RWPE1 (cell line): ENCODE measurements at regions not wholly inside any gene's neighbourhood (a gene's known extent, or its start where the extent isn't known, plus 50 kb on each side); places are given as distances from the start of the nearest gene placed in this dataset.
A peak's percentile ranks its signal among the peaks of the same experiment; 100 is the strongest.

Source experiments
- CTCF ChIA-PET: fragments of 350-600 bp; sonication (Branson Sonifier 250); formaldehyde crosslinking; extraction: SDS; loops from one replicate; lab custom pipeline; 2021; lab: Yijun Ruan, JAX
- POLR2A ChIA-PET: fragments of 400-600 bp; formaldehyde crosslinking; extraction: SDS; loops from one replicate; lab custom pipeline; 2020; ENCODE audit warnings: antibody characterized with exemption; ENCODE audit not compliant: low non-redundant PET; lab: Yijun Ruan, JAX
- DNase-seq: peaks from one replicate; pipeline ENCODE4 v3.0.0; 2012; ENCODE audit warnings: low spot score
- H3K27ac ChIP-seq: fragments of 450-650 bp; 2 replicates; pipeline ENCODE4 v1.5.1; 2017
- CTCF ChIP-seq: fragments of 450-650 bp; conservative IDR thresholded peaks from 2 replicates; pipeline ENCODE4 v1.5.1; 2017; ENCODE audit warnings: low read depth, mild to moderate bottlenecking

DNA sequence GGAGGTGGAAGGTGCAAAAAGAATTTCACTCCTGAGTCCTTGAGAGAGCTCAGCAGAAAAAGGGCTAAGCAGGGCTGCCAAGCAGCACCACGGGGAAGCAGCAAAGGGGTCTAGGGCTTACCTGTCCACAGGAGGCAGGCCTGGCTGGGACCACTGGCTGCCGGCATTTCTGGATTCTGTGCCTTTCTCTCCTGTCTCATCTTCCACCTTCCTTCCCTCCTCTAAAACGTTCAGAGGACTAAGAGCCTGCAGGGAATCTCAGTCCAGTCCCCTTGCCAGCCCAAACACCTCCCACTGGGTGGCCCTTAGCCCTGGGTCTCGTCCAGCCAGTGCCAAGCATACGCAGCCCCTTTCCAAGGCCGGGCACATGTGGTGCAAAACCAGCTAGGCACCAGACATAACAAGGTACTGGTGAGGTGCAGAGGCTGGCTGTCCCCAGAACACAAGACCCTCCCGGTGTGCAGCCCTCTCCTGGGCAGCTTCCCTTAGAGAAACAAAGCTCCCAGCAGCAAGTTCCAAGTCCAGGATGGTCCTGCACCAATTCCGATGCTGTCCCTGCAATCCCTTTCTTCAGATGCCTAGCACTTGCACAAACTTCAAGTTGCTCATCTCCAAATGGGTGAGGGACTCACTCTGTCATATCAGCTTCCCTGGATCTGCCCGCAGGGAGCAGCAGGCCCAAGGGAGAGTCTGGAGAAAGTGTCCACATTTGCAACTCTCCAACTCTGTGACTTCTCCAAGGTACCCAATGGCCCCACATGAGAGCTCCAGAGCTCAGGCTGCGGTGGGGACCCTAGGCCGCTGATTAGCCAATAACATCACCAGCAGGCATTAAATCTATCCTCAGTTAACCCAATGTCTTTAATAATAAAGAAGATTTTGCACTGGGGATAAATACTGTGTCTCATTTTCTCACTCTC lies 126.3 kb downstream of the C5orf15 start:
- no peak for DNase-seq
- no peak overlapping the region for H3K27ac ChIP-seq
- no peak for TF ChIP-seq CTCF
- CTCF ChIA-PET = no interaction called here
- POLR2A ChIA-PET = no interaction called here

GRCh38 chr5:133840168-133840567 lies 128.3 kb downstream of the C5orf15 start:
- ChIA-PET POLR2A (no interaction called here), CTCF (interaction anchor here (0.6 kb wide), 1 partner anchor 45 kb away, joined by 4 read pairs; no protein-coding TSS in a partner anchor)
- DNase-seq = no peak
- H3K27ac ChIP-seq = no peak overlapping the region
- no peak for TF ChIP-seq CTCF

DNA sequence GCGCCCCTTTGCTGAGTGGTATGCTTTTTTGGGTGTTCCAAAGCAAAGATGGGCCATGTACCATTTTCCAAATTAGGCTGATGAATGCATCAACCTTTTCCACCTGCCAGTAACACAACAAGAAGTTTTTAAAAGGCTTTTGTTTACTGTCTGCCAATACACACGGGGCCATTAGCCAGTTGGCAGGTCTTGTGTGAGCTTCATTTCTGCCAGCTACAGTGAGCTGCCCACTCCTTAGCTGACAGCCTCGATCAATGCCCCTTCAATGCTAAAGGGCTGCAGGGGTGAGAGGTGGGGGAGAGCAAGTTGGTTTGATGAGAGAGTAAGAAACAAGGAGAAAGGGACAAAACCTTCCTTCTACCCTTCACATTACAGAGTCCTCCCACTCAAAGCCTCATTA lies 128.7 kb downstream of the C5orf15 start:
- CTCF ChIA-PET = interaction anchor here (0.6 kb wide), 1 partner anchor 45 kb away, joined by 4 read pairs; no protein-coding TSS in a partner anchor
- no peak for TF ChIP-seq CTCF
- H3K27ac ChIP-seq = no peak overlapping the region
- POLR2A ChIA-PET = no interaction called here
- DNase-seq = no peak

GRCh38 chr5:133839090-133839489 lies 129.3 kb downstream of the C5orf15 start:
- no peak for DNase-seq
- POLR2A ChIA-PET = no interaction called here
- CTCF ChIA-PET = no interaction called here
- no peak for TF ChIP-seq CTCF
- H3K27ac ChIP-seq = no peak overlapping the region

DNA sequence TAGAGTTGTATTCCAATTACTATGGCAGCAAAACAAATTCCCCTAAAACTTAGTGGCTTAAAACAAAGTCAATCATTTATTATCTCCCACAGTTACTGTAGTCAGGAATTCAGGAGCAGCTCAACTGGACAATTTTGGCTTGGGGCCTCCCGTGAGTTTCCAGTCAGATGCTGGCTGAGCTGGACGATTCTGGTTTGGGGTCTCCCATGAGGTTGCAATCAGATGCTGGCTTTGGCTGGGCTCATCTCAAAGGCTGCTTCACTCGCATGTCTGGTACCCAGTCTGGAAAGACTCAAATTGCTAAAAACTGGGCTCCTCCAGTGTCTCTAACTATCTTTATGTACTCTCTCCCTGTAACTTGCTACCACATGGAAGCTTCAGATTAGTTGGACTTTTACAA lies 130.1 kb downstream of the C5orf15 start:
- no peak overlapping the region for H3K27ac ChIP-seq
- no peak for DNase-seq
- ChIA-PET CTCF (no interaction called here), POLR2A (no interaction called here)
- TF ChIP-seq CTCF = no peak

DNA sequence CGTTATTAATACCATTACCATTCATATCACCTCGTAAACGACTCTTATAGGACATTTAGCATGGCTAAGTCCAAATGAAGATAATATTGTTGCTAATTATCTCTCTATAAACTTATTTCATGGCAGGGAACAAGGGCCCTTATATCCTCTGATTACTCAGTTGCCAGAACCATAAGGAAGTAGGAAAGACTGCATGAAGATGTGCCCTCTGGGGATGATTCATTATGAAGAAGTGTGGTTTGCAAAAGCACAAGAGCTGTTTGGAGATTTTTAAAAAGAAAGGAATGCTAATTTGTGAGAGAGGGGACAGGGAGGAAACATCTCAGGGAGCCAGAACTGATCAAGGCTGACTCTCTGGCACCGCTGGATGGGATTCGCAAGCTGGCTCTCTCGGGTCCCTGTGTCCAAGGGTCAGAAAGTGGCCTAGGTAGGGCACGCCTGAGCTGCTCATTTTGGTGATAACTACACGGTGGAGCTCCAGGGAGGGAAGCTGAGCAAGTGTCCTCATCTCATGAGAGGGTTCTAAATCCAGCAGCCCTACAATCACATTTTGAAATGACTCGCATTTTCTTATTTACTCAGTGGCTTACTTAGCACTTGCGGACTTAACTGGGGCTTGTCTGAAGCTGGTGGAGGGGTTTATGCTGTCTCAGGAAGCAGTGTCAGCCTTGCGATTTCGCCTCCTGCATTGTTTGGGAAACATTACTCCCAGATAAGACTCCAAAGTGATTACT lies 136.8 kb downstream of the C5orf15 start:
- peak; percentile 45 for DNase-seq
- POLR2A ChIA-PET = no interaction called here
- no peak for TF ChIP-seq CTCF
- H3K27ac ChIP-seq = no peak overlapping the region
- CTCF ChIA-PET = no interaction called here
